Daoy (cell line): ENCODE measurements at regions not wholly inside any gene's neighbourhood (a gene's known extent, or its start where the extent isn't known, plus 50 kb on each side); places are given as distances from the start of the nearest gene placed in this dataset.

Source experiments
- DNase-seq: peaks from one replicate; pipeline ENCODE4 v3.0.0-alpha.2; 2015; ENCODE audit warnings: low read depth

GRCh38 chr18:3358310-3358709, 91.7 kb upstream of the TGIF1 start:
- no peak for DNase-seq

GRCh38 chr18:3360211-3360610, 89.8 kb upstream of the TGIF1 start:
- no peak for DNase-seq

GRCh38 chr18:3367491-3368091, 82.4 kb upstream of the TGIF1 start:
- DNase-seq = no peak

- DNase-seq = peak; percentile 55
Observed at GRCh38 chr18:3368193-3368592, 81.8 kb upstream of the TGIF1 start.

GRCh38 chr18:3379685-3380084, 70.3 kb upstream of the TGIF1 start:
- DNase-seq = no peak

- peak; percentile 34 for DNase-seq
Observed at GRCh38 chr18:3380384-3380961, 69.5 kb upstream of the TGIF1 start.

GRCh38 chr18:3383381-3383915, 66.5 kb upstream of the TGIF1 start:
- DNase-seq = no peak

- no peak for DNase-seq
Observed at GRCh38 chr18:3384664-3385563, 65.1 kb upstream of the TGIF1 start.

- DNase-seq = no peak
Observed at GRCh38 chr18:3388323-3388722, 61.6 kb upstream of the TGIF1 start.

GRCh38 chr18:3388980-3389379, 61.0 kb upstream of the TGIF1 start:
- no peak for DNase-seq

GRCh38 chr18:3389977-3390376, 60.0 kb upstream of the TGIF1 start:
- no peak for DNase-seq

GRCh38 chr18:3391704-3392466, 58.1 kb upstream of the TGIF1 start:
- DNase-seq = no peak

- DNase-seq = no peak
Observed at GRCh38 chr18:3392467-3392855, 57.5 kb upstream of the TGIF1 start.

- no peak for DNase-seq
Observed at GRCh38 chr18:3394648-3395047, 55.3 kb upstream of the TGIF1 start.

- DNase-seq = no peak
Observed at GRCh38 chr18:3395466-3395865, 54.5 kb upstream of the TGIF1 start.

- no peak for DNase-seq
Observed at GRCh38 chr18:3397031-3397750, 52.8 kb upstream of the TGIF1 start.

- no peak for DNase-seq
Observed at GRCh38 chr18:3397786-3398185, 52.2 kb upstream of the TGIF1 start.
